Liver (tissue), 3 donors: ENCODE measurements at regions not wholly inside any gene's neighbourhood (a gene's known extent, or its start where the extent isn't known, plus 50 kb on each side); places are given as distances from the start of the nearest gene placed in this dataset.

Source experiments
- GABPA ChIP-seq, 2 donors: IDR thresholded peaks in 1 of 2; conservative IDR thresholded peaks in 1 of 2; 2 replicates each; pipeline ENCODE4 v1.6.1; 2016; ENCODE audit warnings: antibody characterized with exemption in 2 of 2, mild to moderate bottlenecking in 1 of 2, moderate library complexity in 1 of 2
- JUND ChIP-seq, 2 donors: IDR thresholded peaks; 2 replicates each; pipeline ENCODE4 v1.6.1; 2016; ENCODE audit warnings: antibody characterized with exemption in 2 of 2
- NR2F2 ChIP-seq: IDR thresholded peaks from 2 replicates; pipeline ENCODE4 v1.6.1; 2016; ENCODE audit warnings: antibody characterized with exemption
- RAD21 ChIP-seq, 2 donors: IDR thresholded peaks; 2 replicates each; pipeline ENCODE4 v1.6.1; 2016; ENCODE audit warnings: antibody characterized with exemption in 2 of 2, mild to moderate bottlenecking in 2 of 2
- SP1 ChIP-seq: IDR thresholded peaks from 2 replicates; pipeline ENCODE4 v1.6.1; 2018; ENCODE audit warnings: antibody characterized with exemption, mild to moderate bottlenecking
- TF ChIP-seq, protein P1 (sequence below): fragments of 150-350 bp; IDR thresholded peaks from 2 replicates; pipeline ENCODE4 v1.5.1; 2017; ENCODE audit warnings: improper control_type of control experiment, low read depth, low read length; ENCODE audit not compliant: missing input control
- TF ChIP-seq, protein P2 (sequence below): IDR thresholded peaks from 2 replicates; pipeline ENCODE4 v1.6.1; 2016; ENCODE audit warnings: antibody characterized with exemption
- TF ChIP-seq, protein P3 (sequence below): IDR thresholded peaks from 2 replicates; pipeline ENCODE4 v1.6.1; 2016; ENCODE audit warnings: antibody characterized with exemption, mild to moderate bottlenecking
- donor health status: healthy.
- donor health status: healthy.

DNA sequence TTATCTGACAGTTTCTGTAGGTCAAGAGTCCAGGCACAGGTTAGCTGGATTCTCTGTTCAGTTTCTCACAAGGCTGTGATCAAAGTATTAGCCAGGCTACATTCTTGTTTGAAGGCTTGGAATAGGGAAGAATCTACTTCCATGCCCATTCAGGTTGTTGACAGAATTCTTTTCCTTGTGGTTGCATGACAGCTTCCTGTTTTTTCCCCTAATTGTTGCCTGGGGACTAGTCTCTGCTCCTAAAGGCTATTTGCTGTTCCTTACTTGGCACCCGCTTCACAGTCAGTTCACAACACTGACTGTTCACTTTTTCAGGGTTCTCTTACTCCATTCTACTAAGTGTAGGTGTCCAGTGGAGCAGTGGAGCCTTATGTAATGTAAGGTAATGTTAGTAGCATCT is 115.4 kb upstream of the GBE1 start:
- TF ChIP-seq GABPA (IDR thresholded peaks at IDR 0.05 in 1 of 2, conservative IDR thresholded peaks at IDR 0.05 in 1 of 2) (no peak), JUND (IDR thresholded peaks at IDR 0.05) (no peak), NR2F2 (no peak), SP1 (no peak), RAD21 (IDR thresholded peaks at IDR 0.05) (no peak)
- TF ChIP-seq, protein P1, sequence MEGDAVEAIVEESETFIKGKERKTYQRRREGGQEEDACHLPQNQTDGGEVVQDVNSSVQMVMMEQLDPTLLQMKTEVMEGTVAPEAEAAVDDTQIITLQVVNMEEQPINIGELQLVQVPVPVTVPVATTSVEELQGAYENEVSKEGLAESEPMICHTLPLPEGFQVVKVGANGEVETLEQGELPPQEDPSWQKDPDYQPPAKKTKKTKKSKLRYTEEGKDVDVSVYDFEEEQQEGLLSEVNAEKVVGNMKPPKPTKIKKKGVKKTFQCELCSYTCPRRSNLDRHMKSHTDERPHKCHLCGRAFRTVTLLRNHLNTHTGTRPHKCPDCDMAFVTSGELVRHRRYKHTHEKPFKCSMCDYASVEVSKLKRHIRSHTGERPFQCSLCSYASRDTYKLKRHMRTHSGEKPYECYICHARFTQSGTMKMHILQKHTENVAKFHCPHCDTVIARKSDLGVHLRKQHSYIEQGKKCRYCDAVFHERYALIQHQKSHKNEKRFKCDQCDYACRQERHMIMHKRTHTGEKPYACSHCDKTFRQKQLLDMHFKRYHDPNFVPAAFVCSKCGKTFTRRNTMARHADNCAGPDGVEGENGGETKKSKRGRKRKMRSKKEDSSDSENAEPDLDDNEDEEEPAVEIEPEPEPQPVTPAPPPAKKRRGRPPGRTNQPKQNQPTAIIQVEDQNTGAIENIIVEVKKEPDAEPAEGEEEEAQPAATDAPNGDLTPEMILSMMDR = no peak
- TF ChIP-seq, protein P2, sequence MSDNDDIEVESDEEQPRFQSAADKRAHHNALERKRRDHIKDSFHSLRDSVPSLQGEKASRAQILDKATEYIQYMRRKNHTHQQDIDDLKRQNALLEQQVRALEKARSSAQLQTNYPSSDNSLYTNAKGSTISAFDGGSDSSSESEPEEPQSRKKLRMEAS = no peak
- TF ChIP-seq, protein P3, sequence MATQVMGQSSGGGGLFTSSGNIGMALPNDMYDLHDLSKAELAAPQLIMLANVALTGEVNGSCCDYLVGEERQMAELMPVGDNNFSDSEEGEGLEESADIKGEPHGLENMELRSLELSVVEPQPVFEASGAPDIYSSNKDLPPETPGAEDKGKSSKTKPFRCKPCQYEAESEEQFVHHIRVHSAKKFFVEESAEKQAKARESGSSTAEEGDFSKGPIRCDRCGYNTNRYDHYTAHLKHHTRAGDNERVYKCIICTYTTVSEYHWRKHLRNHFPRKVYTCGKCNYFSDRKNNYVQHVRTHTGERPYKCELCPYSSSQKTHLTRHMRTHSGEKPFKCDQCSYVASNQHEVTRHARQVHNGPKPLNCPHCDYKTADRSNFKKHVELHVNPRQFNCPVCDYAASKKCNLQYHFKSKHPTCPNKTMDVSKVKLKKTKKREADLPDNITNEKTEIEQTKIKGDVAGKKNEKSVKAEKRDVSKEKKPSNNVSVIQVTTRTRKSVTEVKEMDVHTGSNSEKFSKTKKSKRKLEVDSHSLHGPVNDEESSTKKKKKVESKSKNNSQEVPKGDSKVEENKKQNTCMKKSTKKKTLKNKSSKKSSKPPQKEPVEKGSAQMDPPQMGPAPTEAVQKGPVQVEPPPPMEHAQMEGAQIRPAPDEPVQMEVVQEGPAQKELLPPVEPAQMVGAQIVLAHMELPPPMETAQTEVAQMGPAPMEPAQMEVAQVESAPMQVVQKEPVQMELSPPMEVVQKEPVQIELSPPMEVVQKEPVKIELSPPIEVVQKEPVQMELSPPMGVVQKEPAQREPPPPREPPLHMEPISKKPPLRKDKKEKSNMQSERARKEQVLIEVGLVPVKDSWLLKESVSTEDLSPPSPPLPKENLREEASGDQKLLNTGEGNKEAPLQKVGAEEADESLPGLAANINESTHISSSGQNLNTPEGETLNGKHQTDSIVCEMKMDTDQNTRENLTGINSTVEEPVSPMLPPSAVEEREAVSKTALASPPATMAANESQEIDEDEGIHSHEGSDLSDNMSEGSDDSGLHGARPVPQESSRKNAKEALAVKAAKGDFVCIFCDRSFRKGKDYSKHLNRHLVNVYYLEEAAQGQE = no peak
